ENCODE measurements at regions not wholly inside any gene's neighbourhood (a gene's known extent, or its start where the extent isn't known, plus 50 kb on each side); places are given as distances from the start of the nearest gene placed in this dataset.

- TF ChIP-seq POLR2A (IDR thresholded peaks at IDR 0.05): no peak
- TF ChIP-seq CTCF (IDR thresholded peaks at IDR 0.05): no peak
- 62% methylated on average over 3 of the region's 3 CpGs for WGBS (ENCODE audit: insufficient coverage, low coverage, low lambda C conversion rate, missing lambda C conversion rate)
- H3K4me1 ChIP-seq: no peaks in the 10 kb centered on the region
- H3K27me3 ChIP-seq: no peaks in the 10 kb centered on the region
- no peak for DNase-seq
- no peaks in the 10 kb centered on the region for H3K36me3 ChIP-seq
- H3K4me3 ChIP-seq: no peak overlapping the region
- intact Hi-C loops (cut with DNase I): no loop called here
- no peaks in the 10 kb centered on the region for H3K9me3 ChIP-seq
- ATAC-seq: no peak
- no peak overlapping the region for H3K27ac ChIP-seq
Measured at GRCh38 chr4:187417721-187418120, 577.9 kb upstream of the ZFP42 start.

GRCh38 chr4:187422655-187423054 is 572.9 kb upstream of the ZFP42 start:
- no peak for DNase-seq
- H3K27ac ChIP-seq: no peak overlapping the region
- WGBS (ENCODE audit: insufficient coverage, low coverage, low lambda C conversion rate, missing lambda C conversion rate): 44% methylated on average over 3 of the region's 3 CpGs
- H3K4me1 ChIP-seq: no peaks in the 10 kb centered on the region
- no peak for TF ChIP-seq CTCF (IDR thresholded peaks at IDR 0.05)
- TF ChIP-seq POLR2A (IDR thresholded peaks at IDR 0.05): no peak
- H3K9me3 ChIP-seq: no peaks in the 10 kb centered on the region
- no peaks in the 10 kb centered on the region for H3K27me3 ChIP-seq
- no peaks in the 10 kb centered on the region for H3K36me3 ChIP-seq
- no peak for ATAC-seq
- no peak overlapping the region for H3K4me3 ChIP-seq
- intact Hi-C loops (cut with DNase I): no loop called here

GRCh38 chr4:187424636-187425035 is 570.9 kb upstream of the ZFP42 start:
- no peak overlapping the region for H3K27ac ChIP-seq
- no peak overlapping the region for H3K4me3 ChIP-seq
- TF ChIP-seq CTCF (IDR thresholded peaks at IDR 0.05) (no peak), POLR2A (IDR thresholded peaks at IDR 0.05) (no peak)
- H3K27me3 ChIP-seq: no peaks in the 10 kb centered on the region
- ATAC-seq: no peak
- no peaks in the 10 kb centered on the region for H3K4me1 ChIP-seq
- intact Hi-C loops (cut with DNase I): no loop called here
- no peaks in the 10 kb centered on the region for H3K9me3 ChIP-seq
- WGBS (ENCODE audit: insufficient coverage, low coverage, low lambda C conversion rate, missing lambda C conversion rate): 22% methylated on average over 1 of the region's 1 CpG
- no peak for DNase-seq
- H3K36me3 ChIP-seq: no peaks in the 10 kb centered on the region

- DNase-seq (no peak), ATAC-seq (no peak)
- H3K4me3 ChIP-seq: no peak overlapping the region
- intact Hi-C loops (cut with DNase I): no loop called here
- H3K27ac ChIP-seq: no peak overlapping the region
- WGBS (ENCODE audit: insufficient coverage, low coverage, low lambda C conversion rate, missing lambda C conversion rate): 49% methylated on average over 2 of the region's 2 CpGs
- no peaks in the 10 kb centered on the region for H3K36me3 ChIP-seq
- no peak for TF ChIP-seq POLR2A (IDR thresholded peaks at IDR 0.05)
- no peak for TF ChIP-seq CTCF (IDR thresholded peaks at IDR 0.05)
- no peaks in the 10 kb centered on the region for H3K4me1 ChIP-seq
- no peaks in the 10 kb centered on the region for H3K9me3 ChIP-seq
- no peaks in the 10 kb centered on the region for H3K27me3 ChIP-seq
Measured at GRCh38 chr4:187426511-187426910, 569.1 kb upstream of the ZFP42 start.

GRCh38 chr4:187432310-187432709 is 563.3 kb upstream of the ZFP42 start:
- TF ChIP-seq CTCF (IDR thresholded peaks at IDR 0.05): no peak
- no peak for TF ChIP-seq POLR2A (IDR thresholded peaks at IDR 0.05)
- ATAC-seq (peak in 2 of 4 donors; percentile 40 to 49), DNase-seq (no peak)
- no peak overlapping the region for H3K4me3 ChIP-seq
- no peaks in the 10 kb centered on the region for H3K9me3 ChIP-seq
- H3K36me3 ChIP-seq: no peaks in the 10 kb centered on the region
- intact Hi-C loops (cut with DNase I): no loop called here
- no peaks in the 10 kb centered on the region for H3K27me3 ChIP-seq
- H3K4me1 ChIP-seq: no peaks in the 10 kb centered on the region
- H3K27ac ChIP-seq: no peak overlapping the region
- WGBS (ENCODE audit: insufficient coverage, low coverage, low lambda C conversion rate, missing lambda C conversion rate): 63% methylated on average over 7 of the region's 7 CpGs
